Esophagus mucosa (tissue), 1 donor: ENCODE measurements at regions not wholly inside any gene's neighbourhood (a gene's known extent, or its start where the extent isn't known, plus 50 kb on each side); places are given as distances from the start of the nearest gene placed in this dataset.
A peak's percentile ranks its signal among the peaks of the same experiment; 100 is the strongest.
"Not testable (repeated sequence)": the region's sequence is repeated elsewhere in the genome, so short reads cannot be mapped to it uniquely, and the experiment has no call there.

Experiments used
- ATAC-seq: fragments of 200-7000 bp; cut with Tn5 transposase; one replicate; pipeline ENCODE4 v1.9.1; 2020
- donor health status: DM: yes; HTN: yes; CAD: no.

- ATAC-seq, result not testable (repeated sequence)
Measured at GRCh38 chr15:44817797-44818196, 81.5 kb downstream of the TRIM69 start.

DNA sequence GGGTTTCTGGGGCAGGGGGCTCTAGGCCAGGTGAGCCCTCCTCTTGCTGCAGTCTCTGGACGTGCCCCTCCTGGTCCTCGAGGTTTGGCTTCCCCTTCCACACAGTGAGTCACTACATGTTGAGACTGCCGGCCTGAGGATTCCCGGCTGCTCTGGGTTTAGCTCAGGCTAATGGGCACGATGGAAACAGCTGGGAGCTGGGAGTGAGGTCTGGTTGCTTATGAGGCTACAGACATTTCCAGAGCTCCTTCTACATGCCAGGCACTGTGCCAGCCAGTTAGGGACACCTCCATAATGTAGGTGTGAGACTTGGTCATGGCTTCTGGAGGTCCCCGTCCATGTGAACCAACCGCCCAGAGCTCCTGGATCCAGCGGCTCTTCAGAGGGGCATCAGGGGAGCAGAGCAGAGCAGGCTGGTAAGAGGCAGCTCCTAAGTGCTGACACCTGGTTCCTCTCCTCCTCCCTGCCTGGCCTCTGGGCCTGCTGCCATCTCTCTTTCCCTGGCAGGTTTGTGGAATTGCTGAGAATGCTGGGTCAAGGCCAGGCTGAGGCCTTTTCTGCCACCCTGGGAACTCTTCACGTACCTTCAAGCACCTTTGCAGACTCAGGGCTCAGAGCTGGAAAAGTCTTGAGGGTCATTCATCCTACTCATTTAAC, 83.1 kb downstream of the TRIM69 start:
- ATAC-seq, result peak; percentile 19

GRCh38 chr15:44820535-44820934, 84.2 kb downstream of the TRIM69 start:
- ATAC-seq, result peak; percentile 68

DNA sequence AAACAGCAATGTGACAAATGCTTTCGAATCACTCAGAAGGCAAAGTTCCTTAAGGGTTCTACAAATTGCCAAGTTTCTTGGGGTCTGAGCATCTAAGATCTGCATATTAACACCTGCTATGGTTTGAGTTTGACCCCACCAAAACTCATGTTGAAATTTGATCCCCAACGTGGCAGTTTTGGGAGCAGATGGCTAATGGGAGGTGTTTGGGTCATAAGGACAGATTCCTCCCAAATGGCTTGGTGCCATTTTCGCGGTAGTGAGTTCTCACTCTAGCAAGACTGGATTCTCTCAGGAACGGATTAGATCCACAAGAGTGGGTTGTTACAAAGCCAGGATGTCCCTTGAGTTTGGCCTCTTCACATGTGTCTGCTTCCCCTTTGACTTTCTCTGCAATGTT, 84.6 kb downstream of the TRIM69 start:
- not testable (repeated sequence) for ATAC-seq

DNA sequence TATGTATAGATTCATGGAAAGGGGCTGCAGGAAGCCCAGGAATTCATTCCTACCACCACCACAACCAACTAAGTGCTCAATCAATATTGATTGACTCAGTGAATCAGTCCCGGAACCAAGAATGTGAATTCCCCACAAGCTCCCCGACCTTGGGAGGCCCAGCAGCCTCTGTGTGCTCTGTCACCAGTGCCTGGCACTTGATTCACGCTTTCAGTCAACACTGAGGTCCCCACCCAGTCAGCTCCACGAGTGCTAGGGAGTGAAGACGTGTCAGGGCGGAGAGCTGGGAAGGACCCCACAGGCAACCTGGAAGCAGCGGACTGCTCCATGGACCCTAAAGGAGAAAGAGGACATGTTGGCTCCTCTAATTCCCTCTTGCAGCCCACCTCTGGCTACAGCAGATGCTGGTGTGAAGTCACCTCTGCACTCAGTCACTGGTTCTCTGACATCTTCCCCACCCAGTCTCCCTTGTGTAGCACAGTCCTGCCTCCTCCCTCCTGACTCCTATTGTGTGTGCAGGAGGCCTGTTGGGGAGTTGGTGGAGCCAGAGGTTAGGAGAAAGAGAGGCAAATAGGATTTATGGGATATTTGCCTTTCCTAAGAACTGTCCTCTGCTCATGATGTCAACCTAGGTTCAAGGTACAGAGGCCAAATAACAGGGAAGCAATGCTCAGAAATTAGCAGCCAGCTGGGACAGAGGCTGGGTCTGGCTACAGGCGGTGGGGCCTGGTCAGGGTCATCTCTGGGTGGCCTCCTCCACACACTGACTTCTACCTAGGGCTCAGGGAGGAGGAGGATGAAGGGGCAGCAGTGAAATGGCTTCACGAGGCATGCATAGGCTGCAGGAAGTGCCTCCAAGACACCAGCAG, 88.2 kb downstream of the TRIM69 start:
- not testable (repeated sequence) for ATAC-seq

GRCh38 chr15:44826583-44826982, 90.3 kb downstream of the TRIM69 start:
- ATAC-seq, result not testable (repeated sequence)

- not testable (repeated sequence) for ATAC-seq
Measured at GRCh38 chr15:44828229-44828914, 92.0 kb downstream of the TRIM69 start.

DNA sequence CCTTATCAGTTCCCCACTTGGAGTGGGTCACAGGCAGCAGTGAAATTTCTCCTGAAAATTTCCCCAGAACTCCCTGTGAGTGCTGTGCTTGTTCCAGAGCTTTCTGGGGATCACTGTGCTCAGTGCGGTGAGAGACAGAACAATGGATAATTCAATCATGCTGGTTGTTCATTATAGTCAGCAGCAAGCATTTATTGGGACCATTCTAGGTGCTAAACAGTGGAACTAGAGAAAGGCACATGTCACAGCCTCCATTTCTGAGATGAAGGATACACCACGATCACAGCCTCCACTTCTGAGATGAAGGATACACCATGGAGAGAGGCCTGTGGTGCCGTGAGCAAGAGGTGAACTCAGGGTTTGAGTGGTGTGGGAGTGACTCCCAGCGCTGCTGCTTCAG, 92.8 kb downstream of the TRIM69 start:
- not testable (repeated sequence) for ATAC-seq

DNA sequence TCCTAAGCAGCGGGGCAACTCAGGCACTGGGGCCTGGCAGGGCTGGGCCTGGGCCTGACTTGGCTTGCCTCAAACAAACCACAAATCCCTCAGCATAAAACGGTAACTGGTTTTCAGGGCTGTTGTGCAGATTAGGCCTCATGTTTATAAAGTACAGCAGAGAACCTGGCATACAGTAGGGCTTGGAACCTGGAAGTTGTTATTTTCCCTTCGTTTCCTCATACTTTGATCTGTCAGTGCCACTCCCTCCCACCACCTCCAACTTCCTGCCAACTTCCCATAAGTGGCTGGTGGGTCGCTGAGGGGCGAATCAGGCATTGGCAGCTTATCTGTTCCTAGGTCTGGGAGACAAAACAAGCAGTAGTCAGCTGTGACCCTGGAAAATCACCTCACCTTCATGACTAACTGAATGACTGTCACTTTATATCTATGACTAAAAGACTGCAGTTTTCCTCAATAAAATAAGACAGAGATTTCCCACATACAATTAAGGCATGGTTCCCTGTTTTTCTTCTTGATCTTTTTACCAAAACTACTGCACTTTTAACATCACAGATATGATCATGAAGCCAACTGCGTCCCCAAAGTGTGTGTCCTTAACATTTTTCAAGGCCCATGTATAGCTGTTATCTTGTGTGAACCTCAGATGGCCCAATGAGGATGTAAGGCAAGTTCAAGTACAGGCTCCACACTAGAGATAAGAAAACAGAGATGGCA, 94.5 kb downstream of the TRIM69 start:
- peak; percentile 83 for ATAC-seq

DNA sequence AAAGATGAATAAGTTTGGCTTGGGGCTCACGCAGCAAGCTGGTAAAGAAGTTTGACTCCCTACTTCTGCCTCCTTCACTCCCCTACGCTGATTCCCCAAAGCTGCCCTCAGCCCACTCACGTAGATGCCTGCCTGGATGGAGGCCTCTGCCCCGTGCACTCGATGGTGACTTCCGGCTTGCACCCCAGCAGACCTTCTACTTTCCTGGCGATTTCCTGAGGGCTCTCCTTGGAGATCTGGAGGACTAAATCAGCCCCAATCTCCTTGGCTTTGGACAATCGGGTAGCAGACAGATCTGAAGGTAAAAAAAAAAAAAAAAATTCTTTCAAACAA, 95.0 kb downstream of the TRIM69 start:
- not testable (repeated sequence) for ATAC-seq

DNA sequence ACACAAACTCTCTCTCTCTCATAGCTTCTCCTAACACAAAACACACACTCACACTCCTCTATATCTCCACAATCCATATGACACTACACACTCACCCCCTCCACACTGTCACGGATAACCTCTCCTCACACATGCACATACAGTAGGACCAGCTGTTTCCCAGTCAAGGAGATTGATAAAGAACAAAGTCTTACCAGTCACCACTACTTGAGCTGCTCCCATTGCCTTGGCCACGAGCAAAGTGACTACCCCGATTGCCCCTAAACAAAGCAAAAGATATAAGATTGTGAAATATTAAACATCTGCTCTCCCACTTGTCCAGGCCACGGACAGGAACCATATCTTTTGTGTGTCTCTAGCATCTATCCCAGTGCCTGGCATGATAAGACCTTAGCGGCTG, 95.8 kb downstream of the TRIM69 start:
- ATAC-seq, result not testable (repeated sequence)

DNA sequence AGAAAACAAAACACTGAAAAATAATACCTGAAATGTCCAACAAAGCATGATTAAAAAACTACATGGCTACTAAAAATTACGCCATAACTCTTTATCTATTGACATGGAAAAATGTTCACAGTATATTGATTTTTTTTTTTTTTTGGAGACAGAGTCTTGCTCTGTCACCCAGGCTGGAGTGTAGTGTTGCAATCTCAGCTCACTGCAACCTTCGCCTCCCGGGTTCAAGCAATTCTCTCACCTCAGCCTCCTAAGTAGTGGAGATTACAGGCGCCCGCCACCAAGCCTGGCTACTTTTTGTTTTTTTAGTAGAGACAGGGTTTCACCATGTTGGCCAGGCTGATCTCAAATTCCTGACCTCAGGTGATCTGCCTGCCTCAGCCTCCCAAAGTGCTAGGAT, 96.8 kb downstream of the TRIM69 start:
- not testable (repeated sequence) for ATAC-seq

- ATAC-seq, result not testable (repeated sequence)
Measured at GRCh38 chr15:44833761-44834160, 97.4 kb downstream of the TRIM69 start.

- not testable (repeated sequence) for ATAC-seq
Measured at GRCh38 chr15:44835082-44835481, 98.8 kb downstream of the TRIM69 start.

- no peak for ATAC-seq
Measured at GRCh38 chr15:44836094-44836493, 99.8 kb downstream of the TRIM69 start.

GRCh38 chr15:44838929-44839328, 102.6 kb downstream of the TRIM69 start:
- ATAC-seq, result peak; percentile 74

GRCh38 chr15:44841762-44842161, 105.4 kb downstream of the TRIM69 start:
- ATAC-seq, result peak; percentile 66

DNA sequence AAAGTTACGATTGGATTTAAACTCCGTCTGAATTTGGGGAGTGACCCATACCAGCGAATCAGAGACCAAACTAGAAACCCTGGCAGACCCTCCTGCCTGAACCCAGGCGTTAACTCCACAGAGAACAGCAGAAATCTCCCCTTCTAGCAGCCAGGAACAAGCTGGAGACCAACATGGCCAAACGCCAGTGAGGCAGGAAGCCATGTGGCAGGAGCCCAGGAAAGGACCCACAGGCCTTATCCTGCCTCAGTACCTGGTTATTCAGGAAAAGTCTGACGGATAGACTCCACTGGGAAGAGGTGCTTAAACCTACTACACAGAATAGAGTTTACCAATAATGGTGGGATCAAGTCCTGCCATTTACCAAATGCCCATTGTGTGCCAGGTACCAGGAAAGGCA, 106.6 kb downstream of the TRIM69 start:
- ATAC-seq, result not testable (repeated sequence)

- ATAC-seq, result not testable (repeated sequence)
Measured at GRCh38 chr15:44844936-44845335, 108.6 kb downstream of the TRIM69 start.

DNA sequence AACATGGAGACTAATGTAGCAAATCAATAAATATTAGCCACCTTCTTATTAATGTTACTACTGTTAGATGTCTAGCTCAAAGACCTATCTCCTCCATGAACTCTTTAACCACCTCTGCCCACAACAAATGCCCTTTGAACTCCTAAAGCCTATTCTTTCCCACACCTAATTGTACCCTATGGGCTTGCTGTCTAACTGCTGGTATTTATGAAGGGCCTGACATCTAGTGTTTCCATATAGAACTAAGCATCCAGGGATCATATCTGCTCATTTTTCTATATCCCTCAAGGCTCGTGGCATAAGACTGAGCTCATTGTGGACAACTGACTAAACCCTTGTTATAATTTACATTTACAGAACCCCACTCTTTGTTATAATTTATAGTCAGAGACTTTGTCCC, 109.8 kb downstream of the TRIM69 start:
- not testable (repeated sequence) for ATAC-seq

DNA sequence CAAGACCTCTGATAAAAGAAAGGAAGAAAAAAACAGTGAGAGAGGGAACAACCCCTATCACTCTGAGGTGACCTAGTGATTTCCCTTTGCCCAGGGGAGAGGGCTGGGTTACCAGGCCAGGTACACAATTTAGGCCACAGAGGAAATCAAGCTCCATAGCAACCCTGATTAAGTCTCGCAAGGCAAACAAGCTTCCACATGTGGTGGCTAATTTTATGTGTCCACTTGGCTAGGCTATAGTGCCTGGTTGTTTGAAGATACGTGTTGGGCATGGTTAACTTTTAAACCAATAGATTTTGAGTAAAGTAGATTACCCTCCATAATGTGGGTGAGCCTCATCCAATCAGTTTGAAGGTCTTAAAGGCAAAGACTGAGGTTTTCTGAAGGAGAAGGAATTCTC, 108.9 kb upstream of the TERB2 start:
- ATAC-seq, result not testable (repeated sequence)

GRCh38 chr15:44848859-44849258, 107.6 kb upstream of the TERB2 start:
- not testable (repeated sequence) for ATAC-seq
